CD4-positive, alpha-beta memory T cell (primary cell): ENCODE measurements at regions not wholly inside any gene's neighbourhood (a gene's known extent, or its start where the extent isn't known, plus 50 kb on each side); places are given as distances from the start of the nearest gene placed in this dataset.

Source experiments
- CTCF ChIA-PET: fragments of 350-600 bp; sonication (Branson Sonifier 250); formaldehyde crosslinking; loops from one replicate; lab custom pipeline; 2021; ENCODE audit warnings: inconsistent platforms; ENCODE audit not compliant: partially characterized antibody; lab: Charles Lee
- POLR2A ChIA-PET: fragments of 350-600 bp; sonication (Branson Sonifier 250); formaldehyde crosslinking; loops from one replicate; lab custom pipeline; 2021; ENCODE audit not compliant: partially characterized antibody; lab: Charles Lee
- DNase-seq, 5 donors: peaks; one replicate each; pipeline versions ENCODE4 v3.0.0 to v3.0.0-alpha.2; 2020 to 2022; ENCODE audit warnings: mixed read lengths in 1 of 5
- H3K27ac ChIP-seq: one replicate; pipeline ENCODE4 v1.7.0; 2013; ENCODE audit warnings: low read depth, low read length
- H3K27me3 ChIP-seq: 2 replicates; pipeline ENCODE4 v1.7.0; 2013; ENCODE audit warnings: mild to moderate bottlenecking, low read length, moderate library complexity; ENCODE audit not compliant: insufficient read depth
- H3K36me3 ChIP-seq: 2 replicates; pipeline ENCODE4 v1.7.0; 2013; ENCODE audit warnings: mild to moderate bottlenecking, low read length, moderate library complexity; ENCODE audit not compliant: insufficient read depth
- H3K4me1 ChIP-seq: 2 replicates; pipeline ENCODE4 v1.7.0; 2013; ENCODE audit warnings: mild to moderate bottlenecking, low read length, moderate library complexity; ENCODE audit not compliant: insufficient read depth
- H3K4me3 ChIP-seq, 2 donors: one replicate each; pipeline ENCODE4 v1.7.0; 2013; ENCODE audit warnings: low read length in 2 of 2, mild to moderate bottlenecking in 1 of 2
- H3K9me3 ChIP-seq, 2 donors: one replicate each; pipeline ENCODE4 v1.7.0; 2013; ENCODE audit warnings: low read length in 2 of 2, control low read depth in 1 of 2; ENCODE audit not compliant: control insufficient read depth in 1 of 2
- H3K27ac Mint-ChIP-seq, 7 donors: one replicate each; pipeline ENCODE4 v1.8.0; 2020 to 2021; ENCODE audit warnings: mixed read lengths in 7 of 7, mild to moderate bottlenecking in 6 of 7, inconsistent platforms in 3 of 7, moderate library complexity in 3 of 7
- H3K27me3 Mint-ChIP-seq, 2 donors: one replicate each; pipeline ENCODE4 v1.8.0; 2020 to 2021; ENCODE audit warnings: mixed read lengths in 2 of 2
- H3K36me3 Mint-ChIP-seq, 2 donors: one replicate each; pipeline ENCODE4 v1.8.0; 2020 to 2021; ENCODE audit warnings: mixed read lengths in 2 of 2, inconsistent platforms in 1 of 2, mild to moderate bottlenecking in 1 of 2
- H3K4me1 Mint-ChIP-seq, 4 donors: one replicate each; pipeline ENCODE4 v1.8.0; 2020 to 2021; ENCODE audit warnings: mixed read lengths in 4 of 4, mild to moderate bottlenecking in 1 of 4
- H3K4me3 Mint-ChIP-seq, 8 donors: one replicate each; pipeline ENCODE4 v1.8.0; 2020 to 2021; ENCODE audit warnings: mixed read lengths in 8 of 8, mild to moderate bottlenecking in 7 of 8, moderate library complexity in 6 of 8, inconsistent platforms in 3 of 8
- H3K9me3 Mint-ChIP-seq, 8 donors: one replicate each; pipeline ENCODE4 v1.8.0; 2020 to 2021; ENCODE audit warnings: mixed read lengths in 8 of 8, mild to moderate bottlenecking in 5 of 8, inconsistent platforms in 3 of 8, moderate library complexity in 1 of 8
- intact Hi-C: fragments of 100-400 bp; cut with micrococcal nuclease; formaldehyde crosslinking; loops from one replicate; pipeline ENCODE4 v1.15.1; 2023

- CTCF ChIA-PET = interaction anchor here (0.7 to 1.8 kb wide), 4 partner anchors 22 to 278 kb away, joined by 3 to 22 read pairs (median 4); no protein-coding TSS in a partner anchor
- peaks cover 0 to 4% (median 0%) of the 10 kb centered on the region in 4 donors for H3K4me1 Mint-ChIP-seq
- H3K27ac Mint-ChIP-seq = no peak overlapping the region
- H3K9me3 Mint-ChIP-seq = peaks cover 0 to 2% (median 0%) of the 10 kb centered on the region in 8 donors
- no peaks in the 10 kb centered on the region for H3K36me3 Mint-ChIP-seq
- Histone ChIP-seq H3K27me3 (no peaks in the 10 kb centered on the region), H3K4me3 (no peak overlapping the region), H3K27ac (no peak overlapping the region), H3K36me3 (no peaks in the 10 kb centered on the region), H3K9me3 (no peaks in the 10 kb centered on the region), H3K4me1 (peaks cover 5% of the 10 kb centered on the region)
- H3K4me3 Mint-ChIP-seq = no peak overlapping the region
- POLR2A ChIA-PET = no interaction called here
- DNase-seq = peak in 4 of 5 donors; percentile 6 to 10 (median 8)
- H3K27me3 Mint-ChIP-seq = peaks cover 2 to 3% of the 10 kb centered on the region in 2 donors
- intact Hi-C loops = no loop called here
Observed at GRCh38 chr12:127381043-127381668, 885.8 kb upstream of the TMEM132C start.

DNA sequence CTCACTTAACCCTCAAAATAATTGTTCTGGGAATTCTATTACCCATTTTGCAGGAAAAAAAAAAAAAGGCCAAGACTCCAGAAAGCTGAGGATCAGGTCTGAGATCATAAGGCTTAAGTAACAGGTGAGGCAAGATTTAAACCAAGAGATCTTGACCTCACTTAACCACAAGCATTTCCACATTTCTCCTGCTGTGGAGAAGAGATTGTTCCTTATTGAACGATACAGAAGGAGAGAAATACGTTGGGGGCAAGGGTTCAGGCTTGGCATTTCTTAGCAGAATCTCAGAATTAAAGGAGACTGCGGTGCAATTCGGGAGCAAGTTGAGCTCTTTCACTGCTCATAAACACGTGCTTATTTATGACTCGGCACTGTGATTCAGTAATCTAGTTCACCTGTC is 885.3 kb upstream of the TMEM132C start:
- no peak overlapping the region for H3K27ac Mint-ChIP-seq
- ChIA-PET POLR2A (no interaction called here), CTCF (interaction anchor here (0.7 to 1.8 kb wide), 4 partner anchors 23 to 279 kb away, joined by 3 to 22 read pairs (median 4); no protein-coding TSS in a partner anchor)

DNA sequence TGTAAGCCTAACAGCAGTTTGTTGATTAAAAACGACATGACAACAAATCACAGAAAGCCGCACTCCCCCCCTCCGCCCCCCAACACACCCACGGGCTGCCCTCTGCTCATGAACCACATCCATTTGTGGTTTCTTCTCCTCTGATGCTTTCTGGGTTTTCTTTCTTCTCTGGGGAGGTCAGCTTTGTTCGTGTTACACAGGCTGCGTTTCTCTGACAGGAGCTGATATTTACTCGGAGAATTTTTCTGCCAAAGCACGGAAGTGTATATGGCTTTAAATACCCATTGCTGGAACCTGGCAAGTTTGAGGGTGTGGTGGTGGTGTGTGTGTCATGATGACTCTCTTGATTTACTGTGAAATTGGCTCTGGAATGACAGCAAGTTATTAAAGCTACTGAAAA is 883.7 kb upstream of the TMEM132C start:
- intact Hi-C loops = no loop called here
- no peak overlapping the region for H3K27ac Mint-ChIP-seq

More for the DNA sequence above, 885.3 kb upstream of the TMEM132C start:
- Histone ChIP-seq H3K36me3 (no peaks in the 10 kb centered on the region), H3K27ac (no peak overlapping the region), H3K4me1 (peaks cover 5% of the 10 kb centered on the region), H3K9me3 (no peaks in the 10 kb centered on the region), H3K27me3 (no peaks in the 10 kb centered on the region), H3K4me3 (no peak overlapping the region)
- peaks cover 0 to 4% (median 0%) of the 10 kb centered on the region in 4 donors for H3K4me1 Mint-ChIP-seq
- H3K27me3 Mint-ChIP-seq = peaks cover 2 to 3% of the 10 kb centered on the region in 2 donors
- intact Hi-C loops = no loop called here
- H3K9me3 Mint-ChIP-seq = peaks cover 0 to 2% (median 0%) of the 10 kb centered on the region in 8 donors
- no peak overlapping the region for H3K4me3 Mint-ChIP-seq
- no peaks in the 10 kb centered on the region for H3K36me3 Mint-ChIP-seq
- no peak for DNase-seq

GRCh38 chr12:127386723-127387122 is 880.2 kb upstream of the TMEM132C start:
- H3K9me3 Mint-ChIP-seq = peaks cover 0 to 2% (median 0%) of the 10 kb centered on the region in 8 donors
- peaks cover 1 to 5% of the 10 kb centered on the region in 2 donors for H3K27me3 Mint-ChIP-seq
- H3K4me3 ChIP-seq = no peak overlapping the region
- no peaks in the 10 kb centered on the region for H3K9me3 ChIP-seq
- H3K27me3 ChIP-seq = no peaks in the 10 kb centered on the region
- intact Hi-C loops = no loop called here
- H3K27ac ChIP-seq = no peak overlapping the region
- H3K4me3 Mint-ChIP-seq = no peak overlapping the region
- no peaks in the 10 kb centered on the region for H3K4me1 Mint-ChIP-seq
- DNase-seq = no peak
- no peaks in the 10 kb centered on the region for H3K36me3 ChIP-seq
- H3K27ac Mint-ChIP-seq = no peak overlapping the region
- ChIA-PET CTCF (no interaction called here), POLR2A (no interaction called here)
- H3K4me1 ChIP-seq = no peaks in the 10 kb centered on the region
- H3K36me3 Mint-ChIP-seq = no peaks in the 10 kb centered on the region

More for the DNA sequence above, 883.7 kb upstream of the TMEM132C start:
- H3K36me3 ChIP-seq = no peaks in the 10 kb centered on the region
- Mint-ChIP-seq H3K9me3 (peaks cover 0 to 2% (median 0%) of the 10 kb centered on the region in 8 donors), H3K36me3 (no peaks in the 10 kb centered on the region), H3K4me3 (no peak overlapping the region), H3K4me1 (peaks cover 0 to 4% (median 0%) of the 10 kb centered on the region in 4 donors), H3K27me3 (peaks cover 1 to 2% of the 10 kb centered on the region in 2 donors)
- no peaks in the 10 kb centered on the region for H3K9me3 ChIP-seq
- no peaks in the 10 kb centered on the region for H3K27me3 ChIP-seq
- peaks cover 5% of the 10 kb centered on the region for H3K4me1 ChIP-seq
- ChIA-PET POLR2A (no interaction called here), CTCF (no interaction called here)
- H3K27ac ChIP-seq = no peak overlapping the region
- H3K4me3 ChIP-seq = no peak overlapping the region
- DNase-seq = no peak

DNA sequence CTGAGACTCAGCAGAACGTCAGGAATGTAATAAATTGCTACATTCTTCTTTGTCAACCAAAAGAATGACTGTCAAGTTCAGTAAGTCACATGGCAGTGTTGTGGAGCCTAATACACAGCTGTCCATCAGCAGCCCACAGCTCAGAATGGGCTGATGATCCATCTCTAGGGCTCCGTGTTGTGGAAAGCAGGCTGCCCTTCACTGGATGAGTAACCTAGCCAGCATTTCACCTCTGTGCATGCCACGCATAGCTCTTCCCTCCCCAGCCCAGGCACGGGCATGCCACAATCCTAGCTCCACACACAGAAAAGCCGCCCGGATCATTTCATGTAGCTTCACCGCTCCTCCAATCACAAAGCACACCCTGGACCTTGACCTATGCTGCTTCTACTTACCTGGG is 878.0 kb upstream of the TMEM132C start:
- intact Hi-C loops = no loop called here
- H3K27ac Mint-ChIP-seq = no peak overlapping the region

GRCh38 chr12:127389923-127390322 is 877.0 kb upstream of the TMEM132C start:
- ChIA-PET POLR2A (no interaction called here), CTCF (no interaction called here)
- Mint-ChIP-seq H3K9me3 (peaks cover 0 to 3% (median 0%) of the 10 kb centered on the region in 8 donors), H3K27ac (no peak overlapping the region), H3K27me3 (peaks cover 1 to 4% of the 10 kb centered on the region in 2 donors), H3K36me3 (no peaks in the 10 kb centered on the region), H3K4me1 (no peaks in the 10 kb centered on the region), H3K4me3 (no peak overlapping the region)
- Histone ChIP-seq H3K4me1 (no peaks in the 10 kb centered on the region), H3K36me3 (no peaks in the 10 kb centered on the region), H3K4me3 (no peak overlapping the region), H3K27ac (no peak overlapping the region), H3K27me3 (no peaks in the 10 kb centered on the region), H3K9me3 (no peaks in the 10 kb centered on the region)
- DNase-seq = no peak
- intact Hi-C loops = no loop called here

More for the DNA sequence above, 878.0 kb upstream of the TMEM132C start:
- Mint-ChIP-seq H3K36me3 (no peaks in the 10 kb centered on the region), H3K9me3 (peaks cover 0 to 2% (median 0%) of the 10 kb centered on the region in 8 donors), H3K4me3 (no peak overlapping the region), H3K4me1 (no peaks in the 10 kb centered on the region), H3K27me3 (peaks cover 1 to 2% of the 10 kb centered on the region in 2 donors)
- Histone ChIP-seq H3K27ac (no peak overlapping the region), H3K27me3 (no peaks in the 10 kb centered on the region), H3K4me3 (no peak overlapping the region), H3K4me1 (no peaks in the 10 kb centered on the region), H3K36me3 (no peaks in the 10 kb centered on the region), H3K9me3 (no peaks in the 10 kb centered on the region)
- POLR2A ChIA-PET = no interaction called here
- CTCF ChIA-PET = no interaction called here
- no peak for DNase-seq

- H3K27me3 ChIP-seq = no peaks in the 10 kb centered on the region
- peaks cover 0 to 3% (median 0%) of the 10 kb centered on the region in 8 donors for H3K9me3 Mint-ChIP-seq
- H3K36me3 Mint-ChIP-seq = no peaks in the 10 kb centered on the region
- no peak overlapping the region for H3K27ac Mint-ChIP-seq
- no peak for DNase-seq
- H3K36me3 ChIP-seq = no peaks in the 10 kb centered on the region
- ChIA-PET POLR2A (no interaction called here), CTCF (no interaction called here)
- intact Hi-C loops = no loop called here
- H3K9me3 ChIP-seq = no peaks in the 10 kb centered on the region
- peaks cover 0 to 5% of the 10 kb centered on the region in 2 donors for H3K27me3 Mint-ChIP-seq
- H3K4me1 ChIP-seq = no peaks in the 10 kb centered on the region
- H3K4me3 ChIP-seq = no peak overlapping the region
- no peaks in the 10 kb centered on the region for H3K4me1 Mint-ChIP-seq
- H3K27ac ChIP-seq = no peak overlapping the region
- no peak overlapping the region for H3K4me3 Mint-ChIP-seq
Observed at GRCh38 chr12:127393465-127393864, 873.5 kb upstream of the TMEM132C start.
